GM21526 (cell line): ENCODE measurements at regions not wholly inside any gene's neighbourhood (a gene's known extent, or its start where the extent isn't known, plus 50 kb on each side); places are given as distances from the start of the nearest gene placed in this dataset.
A peak's percentile ranks its signal among the peaks of the same experiment; 100 is the strongest.

Experiments
- ATAC-seq: cut with Tn5 transposase; IDR thresholded peaks from one replicate; pipeline ENCODE4 v1.9.1; 2021; ENCODE audit warnings: moderate library complexity; ENCODE audit not compliant: unreplicated experiment, low FRiP score

GRCh38 chr18:73869182-73869581, 278.5 kb downstream of the FBXO15 start:
- ATAC-seq, result no peak

- no peak for ATAC-seq
Measured at GRCh38 chr18:73861771-73862170, 285.9 kb downstream of the FBXO15 start.

DNA sequence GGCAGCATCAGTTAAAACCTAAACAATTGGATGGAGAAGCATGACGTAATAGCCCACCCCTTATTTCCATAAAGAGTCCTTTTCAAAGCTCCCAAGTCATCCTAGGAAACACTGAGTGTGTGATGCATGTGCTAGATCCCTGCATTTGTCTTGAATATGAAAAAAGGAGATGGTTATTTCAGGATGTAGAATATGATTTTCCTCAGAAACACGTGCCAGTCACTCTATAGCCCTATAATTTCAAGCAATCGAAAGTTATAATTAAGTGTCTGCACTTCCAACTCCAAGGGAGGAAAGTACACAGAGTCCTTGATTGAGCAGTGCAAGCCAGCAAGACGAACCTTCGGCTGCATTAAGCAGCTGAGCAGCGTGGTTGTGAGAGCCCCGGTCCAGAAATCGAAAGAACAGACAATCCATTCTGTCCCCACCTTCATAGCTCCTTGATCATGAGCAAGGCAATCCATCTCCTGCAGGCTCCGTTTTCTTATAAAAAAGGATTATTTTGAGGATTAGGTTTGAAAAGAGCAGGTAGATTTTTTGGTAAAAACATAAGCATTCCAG, 287.7 kb downstream of the FBXO15 start:
- ATAC-seq, result no peak

GRCh38 chr18:73852789-73853549, 294.7 kb downstream of the FBXO15 start:
- ATAC-seq, result no peak

DNA sequence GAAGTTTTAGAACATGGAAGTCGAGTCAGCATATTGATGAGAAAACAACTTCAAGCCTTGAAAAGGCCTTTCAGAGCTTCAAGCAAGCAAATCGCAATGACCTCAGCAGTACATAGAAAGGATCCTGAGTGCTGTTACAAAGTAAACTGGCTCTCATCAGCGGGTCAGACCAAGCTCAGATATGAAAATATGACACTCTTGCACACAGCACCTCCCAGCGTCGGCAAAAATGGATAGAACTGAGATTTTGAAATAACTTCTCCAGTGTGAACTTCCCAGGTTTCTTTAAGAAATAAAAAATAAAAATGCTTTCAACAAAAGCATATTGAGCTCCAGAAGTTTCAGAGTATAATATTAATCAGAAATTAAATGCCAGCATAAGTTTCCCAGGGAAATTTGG, 296.9 kb downstream of the FBXO15 start:
- ATAC-seq, result no peak

GRCh38 chr18:73848656-73849055, 299.0 kb downstream of the FBXO15 start:
- ATAC-seq, result no peak

DNA sequence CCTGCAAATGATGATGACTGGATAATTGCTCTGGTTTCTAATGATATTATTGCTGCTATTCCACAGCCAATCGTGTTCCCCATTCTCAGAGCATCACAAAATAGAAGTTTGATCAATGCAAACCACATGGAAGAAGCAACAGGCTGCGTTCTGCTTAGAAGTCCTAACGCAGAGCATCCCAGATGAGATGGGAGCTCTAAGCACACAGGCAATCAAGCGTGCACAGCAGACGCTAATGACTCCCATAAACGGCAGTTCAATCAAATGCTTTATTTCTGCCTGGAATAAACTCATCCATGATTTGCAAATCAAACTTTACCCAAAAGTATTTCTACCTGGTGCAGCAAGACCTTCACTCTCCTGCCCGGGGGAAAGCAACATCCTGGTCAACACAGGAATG, 304.2 kb downstream of the FBXO15 start:
- ATAC-seq, result no peak

DNA sequence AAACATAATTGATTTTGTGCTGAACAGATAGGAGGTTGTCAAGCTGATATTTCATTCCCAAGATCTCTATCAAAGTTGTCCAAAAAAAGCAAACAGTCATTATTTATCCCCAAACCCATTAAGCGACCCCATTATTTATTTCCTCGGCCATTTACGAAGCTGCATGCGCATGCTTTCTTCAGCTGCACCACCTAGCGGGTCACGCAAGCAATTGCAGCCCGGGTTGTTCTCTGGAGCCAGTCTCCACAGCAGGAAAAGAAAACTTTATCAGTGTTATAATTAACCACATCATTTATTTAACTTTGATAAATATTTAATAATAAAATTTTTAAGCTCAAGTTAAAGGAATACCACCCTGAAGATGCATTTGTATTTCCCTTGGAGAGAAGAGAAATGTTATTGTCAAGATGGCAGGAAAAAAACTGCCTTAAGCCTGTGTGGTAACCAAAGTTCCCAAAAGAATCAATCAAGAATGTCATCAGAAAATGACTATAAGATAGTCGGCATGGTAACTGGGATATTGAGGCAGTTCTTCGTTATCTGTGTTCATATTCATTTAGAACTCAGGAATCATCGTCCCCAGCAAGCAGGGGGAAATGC, 304.7 kb downstream of the FBXO15 start:
- peak; percentile 90 for ATAC-seq

GRCh38 chr18:73841661-73842060, 306.0 kb downstream of the FBXO15 start:
- no peak for ATAC-seq

DNA sequence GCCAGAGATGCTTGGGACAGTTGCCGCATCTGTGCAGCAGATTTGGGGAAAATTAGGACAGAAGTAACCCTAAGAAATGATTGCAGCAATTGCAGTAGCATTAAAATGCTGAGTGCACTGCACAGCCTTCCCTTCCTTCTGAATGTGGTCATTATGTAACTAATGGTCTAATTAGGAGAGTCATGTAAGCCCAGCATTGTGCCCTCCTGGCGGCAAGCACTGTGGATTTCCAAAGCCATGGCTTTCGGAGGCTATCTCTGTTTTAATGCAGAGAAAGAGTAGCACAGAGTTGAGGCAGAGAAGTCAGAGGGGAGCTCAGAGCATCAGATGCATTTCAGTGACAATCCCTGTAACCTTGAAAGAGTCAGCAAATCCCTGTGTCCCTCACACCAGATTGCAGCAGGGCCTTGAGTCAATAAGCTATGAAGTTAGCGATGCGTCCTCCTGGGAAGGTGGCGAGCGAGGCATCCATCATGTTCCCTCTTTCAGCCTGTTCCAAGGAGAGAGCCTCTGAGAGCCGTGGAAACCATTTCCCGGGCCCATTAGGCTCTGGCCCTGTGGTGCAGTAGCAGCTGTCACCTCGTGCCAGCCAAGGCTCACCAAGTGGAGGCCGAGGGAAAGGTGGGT, 307.2 kb downstream of the FBXO15 start:
- ATAC-seq, result no peak

DNA sequence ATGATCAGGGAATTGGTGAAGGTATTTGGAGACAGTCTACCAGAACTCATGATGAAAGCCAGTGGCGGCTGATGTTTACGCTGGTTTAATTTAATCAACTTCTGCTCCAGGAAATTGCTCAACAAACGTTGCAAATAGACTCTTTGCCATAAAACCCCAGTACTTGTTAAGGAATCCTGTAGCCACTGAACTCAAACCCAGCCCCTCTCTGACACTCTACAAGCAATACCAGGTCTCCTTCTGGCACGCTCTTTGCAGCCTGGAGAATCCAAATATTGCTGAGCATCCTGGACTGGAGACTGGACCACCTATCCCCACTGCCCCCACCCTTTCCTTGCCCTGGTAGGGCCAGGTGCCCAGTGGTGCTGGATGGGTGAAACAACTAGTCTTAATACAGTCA, 308.2 kb downstream of the FBXO15 start:
- no peak for ATAC-seq

GRCh38 chr18:73838107-73838506, 309.5 kb downstream of the FBXO15 start:
- ATAC-seq, result no peak

GRCh38 chr18:73835656-73836364, 311.8 kb downstream of the FBXO15 start:
- ATAC-seq, result no peak

- ATAC-seq, result no peak
Measured at GRCh38 chr18:73835039-73835438, 312.6 kb downstream of the FBXO15 start.

DNA sequence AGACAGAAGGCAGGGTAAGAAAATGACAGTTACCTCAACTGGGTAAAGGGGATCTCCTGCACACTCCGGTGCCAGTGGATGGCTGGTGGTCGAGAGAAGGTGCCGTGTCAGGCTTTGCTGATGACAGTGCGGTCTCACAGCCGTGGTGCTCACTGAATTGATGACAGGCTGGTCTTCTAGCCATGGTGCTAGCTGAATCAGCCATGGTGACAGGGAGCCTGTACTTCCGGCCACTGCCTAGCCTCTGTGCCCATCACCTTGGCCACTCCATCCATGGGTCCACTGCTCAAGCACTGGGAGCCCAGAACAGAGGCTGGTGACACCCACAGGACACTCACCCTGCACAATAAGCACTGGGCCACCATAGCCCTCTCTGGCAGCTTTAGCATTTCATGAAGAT, 315.9 kb downstream of the FBXO15 start:
- no peak for ATAC-seq

GRCh38 chr18:73829146-73829545, 318.5 kb downstream of the FBXO15 start:
- no peak for ATAC-seq

- ATAC-seq, result no peak
Measured at GRCh38 chr18:73827801-73828200, 319.8 kb downstream of the FBXO15 start.

DNA sequence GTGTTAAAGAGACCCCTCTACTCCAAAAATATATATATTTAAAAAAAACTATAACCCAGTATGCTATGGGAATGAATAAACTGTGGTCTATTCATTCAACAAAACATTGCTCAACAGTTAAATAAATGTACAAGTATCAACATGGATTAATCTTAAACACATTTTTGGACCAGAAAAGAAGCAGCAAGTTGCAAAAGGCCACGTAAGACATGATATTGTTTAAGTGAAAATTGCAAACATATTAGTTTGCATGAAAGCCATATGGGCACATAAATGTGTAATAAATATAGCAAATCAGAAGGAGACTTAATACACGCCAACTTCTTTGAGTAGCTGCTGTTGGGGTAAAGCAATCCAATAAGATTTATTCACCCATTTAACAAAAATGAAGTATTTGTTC, 321.5 kb downstream of the FBXO15 start:
- ATAC-seq, result no peak

DNA sequence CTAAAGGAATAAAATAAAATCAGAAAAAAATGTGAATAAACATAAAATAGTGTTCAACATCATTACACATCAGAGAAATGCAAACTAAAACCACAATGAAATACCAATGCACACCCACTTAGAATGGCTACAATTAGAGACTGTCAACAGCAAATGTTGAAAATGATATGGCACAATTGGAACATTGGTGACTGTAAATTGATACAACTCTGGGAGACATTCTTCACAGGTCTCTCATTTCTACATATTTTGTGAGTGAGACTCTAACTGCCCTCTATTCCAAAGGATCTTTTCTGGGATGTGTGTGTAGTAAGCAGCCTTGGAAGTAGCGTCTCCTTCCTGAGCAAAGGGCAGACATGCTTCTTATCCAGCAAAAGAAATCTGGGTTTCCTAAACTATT, 323.0 kb downstream of the FBXO15 start:
- no peak for ATAC-seq

DNA sequence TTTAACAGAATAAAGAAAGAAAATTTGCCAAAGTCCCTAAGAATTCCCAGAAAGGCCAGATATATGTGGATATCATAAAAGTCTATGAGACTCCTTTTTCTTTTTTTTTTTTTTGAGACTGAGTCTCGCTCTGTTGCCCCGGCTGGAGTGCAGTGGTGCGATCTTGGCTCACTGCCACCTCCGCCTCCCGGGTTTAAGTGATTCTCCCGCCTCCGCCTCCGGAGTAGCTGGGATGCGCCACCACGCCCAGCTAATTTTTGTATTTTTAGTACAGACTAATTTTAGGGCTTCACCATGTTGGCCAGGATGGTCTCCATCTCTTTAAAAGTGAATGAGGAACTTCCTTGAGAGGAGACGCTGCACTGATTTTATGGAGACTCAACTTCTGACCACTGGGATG, 335.2 kb downstream of the FBXO15 start:
- ATAC-seq, result no peak
